DOHH2 (cell line): ENCODE measurements at regions not wholly inside any gene's neighbourhood (a gene's known extent, or its start where the extent isn't known, plus 50 kb on each side); places are given as distances from the start of the nearest gene placed in this dataset.

Experiments used
- CTCF ChIP-seq: fragments of 200-600 bp; sonication (generic); IDR thresholded peaks from one replicate; pipeline ENCODE4 v1.5.1; 2014; ENCODE audit warnings: antibody characterized with exemption, mild to moderate bottlenecking, low read depth, low read length; ENCODE audit not compliant: poor library complexity, severe bottlenecking
- EZH2phosphoT487 ChIP-seq: fragments of 200-600 bp; sonication (generic); IDR thresholded peaks from 2 replicates; pipeline ENCODE4 v1.6.1; 2017; ENCODE audit warnings: borderline replicate concordance, mild to moderate bottlenecking, antibody characterized with exemption, low read length, moderate library complexity, mixed read lengths

- TF ChIP-seq CTCF = no peak
- TF ChIP-seq EZH2phosphoT487 = no peak
Observed at GRCh38 chrY:15689994-15690393, 1165.7 kb downstream of the NLGN4Y start.
